ENCODE measurements at regions not wholly inside any gene's neighbourhood (a gene's known extent, or its start where the extent isn't known, plus 50 kb on each side); places are given as distances from the start of the nearest gene placed in this dataset.
A peak's percentile ranks its signal among the peaks of the same experiment; 100 is the strongest.

DNA sequence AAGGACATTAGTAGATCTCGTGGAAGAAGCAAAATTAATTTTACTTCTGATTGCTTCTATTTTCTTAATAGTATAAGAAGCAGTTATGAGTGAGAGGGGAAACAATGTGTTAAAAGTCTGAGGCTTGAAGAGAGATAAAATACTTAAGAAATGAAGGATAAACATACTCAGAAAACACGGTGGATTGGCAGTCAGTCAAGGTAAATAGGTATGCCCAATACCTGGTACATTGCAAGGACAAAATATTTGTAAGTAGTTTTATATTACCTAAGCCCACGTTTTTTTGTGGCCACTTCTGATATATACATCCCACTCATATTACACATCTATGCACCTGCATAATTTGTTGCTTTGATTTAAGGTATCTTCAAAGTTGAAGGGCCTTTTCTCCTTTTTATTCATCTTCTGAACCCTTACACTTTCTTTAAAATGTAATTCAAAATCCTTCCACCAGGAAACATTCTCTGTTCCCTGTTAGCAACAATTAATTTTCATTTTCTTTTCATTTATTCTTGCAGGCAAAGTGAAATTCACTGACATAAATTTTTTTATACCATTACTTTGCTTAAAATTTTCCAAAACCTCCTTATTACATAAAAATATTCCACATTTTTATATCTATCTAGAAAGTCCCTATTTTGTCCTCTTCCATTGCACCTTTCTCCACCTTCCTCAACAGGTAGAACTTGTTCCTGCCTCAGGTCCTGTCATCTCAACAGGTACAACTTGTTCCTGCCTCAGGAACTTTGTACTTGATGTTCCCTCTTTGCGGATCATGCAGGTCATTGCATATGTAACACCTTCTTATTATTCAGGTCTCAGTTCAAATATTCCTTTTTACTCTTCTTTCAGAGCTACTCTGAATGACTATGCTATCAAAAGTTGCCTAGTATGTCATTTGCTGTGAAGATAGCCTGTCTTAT is 755.7 kb upstream of the ALCAM start:
- no peak for DNase-seq (ENCODE audit: low spot score)

DNA sequence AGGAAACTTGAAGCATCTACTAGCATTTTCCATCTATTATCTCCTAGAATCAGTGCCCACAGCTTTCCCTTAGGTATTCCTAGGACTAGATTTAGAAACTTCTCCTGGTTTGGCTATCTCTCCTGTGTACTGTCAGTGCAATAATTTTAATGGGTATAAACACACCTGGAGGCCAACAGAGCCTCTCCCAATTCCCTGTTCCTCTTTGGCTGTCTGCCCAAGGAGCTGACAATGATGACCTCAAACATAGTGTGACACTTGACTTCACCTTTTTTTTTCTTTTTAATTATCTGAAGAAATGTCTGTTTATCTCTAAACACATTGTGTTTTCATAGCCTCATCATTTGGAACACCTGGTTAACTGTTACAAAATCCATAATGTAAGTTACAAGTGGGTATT is 754.5 kb upstream of the ALCAM start:
- DNase-seq (ENCODE audit: low spot score), result no peak

DNA sequence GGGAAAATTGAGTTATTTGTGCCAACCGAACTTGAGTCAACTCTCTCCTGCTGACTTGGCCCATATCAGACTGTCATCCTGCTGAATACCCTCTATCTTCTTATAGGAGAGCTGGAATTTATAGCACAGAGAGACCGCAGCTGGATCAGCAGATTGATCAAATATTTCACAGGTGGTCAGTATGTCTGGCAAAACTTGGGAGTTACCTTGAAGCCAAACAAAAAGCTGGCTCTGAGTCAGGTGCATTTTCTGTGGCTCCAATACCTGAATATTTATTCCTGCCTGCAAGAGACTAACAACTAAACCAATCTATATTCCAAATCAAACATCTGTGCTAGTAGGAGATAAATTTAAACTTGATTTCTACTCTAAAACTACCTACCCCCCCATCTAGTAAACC is 752.1 kb upstream of the ALCAM start:
- DNase-seq (ENCODE audit: low spot score), result no peak

DNA sequence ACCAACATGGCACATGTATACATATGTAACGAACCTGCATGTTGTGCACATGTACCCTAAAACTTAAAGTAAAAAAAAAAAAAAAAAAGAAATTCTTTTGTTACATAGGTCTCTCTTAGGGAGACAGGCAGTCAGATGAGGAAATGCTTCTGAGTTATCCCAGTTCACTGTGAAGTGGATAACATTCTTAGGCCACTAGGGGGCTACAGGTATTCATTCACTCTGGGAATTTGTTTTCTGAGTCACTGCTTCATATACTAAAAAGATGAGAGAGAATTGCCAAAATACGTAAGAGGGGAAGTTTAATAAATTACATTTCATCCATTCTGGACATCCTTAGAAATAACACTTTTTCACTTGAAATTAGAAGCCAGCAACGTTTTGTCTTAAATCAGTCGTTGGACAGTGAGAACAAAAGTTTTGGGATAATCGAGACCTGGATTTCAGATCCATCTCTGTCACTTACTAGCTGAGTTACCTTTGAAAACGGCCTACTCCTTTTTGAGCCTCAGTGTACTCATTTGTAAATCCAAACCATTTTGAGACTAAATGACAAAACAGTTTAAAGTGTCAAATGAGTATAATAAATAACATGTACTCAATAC is 738.4 kb upstream of the ALCAM start:
- DNase-seq (ENCODE audit: low spot score), result peak; percentile 41

DNA sequence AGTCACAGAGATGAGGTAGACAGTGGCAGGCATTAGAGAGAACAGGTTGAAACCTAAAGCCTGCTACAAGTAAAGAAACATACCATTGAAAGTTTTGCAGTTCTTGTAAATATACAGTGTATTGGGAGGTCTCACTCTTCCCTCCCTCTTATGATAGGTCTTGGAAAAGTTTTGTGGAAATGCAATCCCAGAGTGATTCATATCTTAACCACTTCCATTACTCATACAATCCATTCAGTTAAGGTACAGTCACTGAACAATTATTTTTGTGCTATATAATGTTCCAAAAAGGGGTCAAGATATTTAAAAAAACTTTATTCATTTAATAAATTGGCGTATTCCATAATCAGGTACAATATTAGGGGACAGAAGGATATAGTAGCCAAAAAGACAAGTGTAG is 737.7 kb upstream of the ALCAM start:
- DNase-seq (ENCODE audit: low spot score), result no peak

DNA sequence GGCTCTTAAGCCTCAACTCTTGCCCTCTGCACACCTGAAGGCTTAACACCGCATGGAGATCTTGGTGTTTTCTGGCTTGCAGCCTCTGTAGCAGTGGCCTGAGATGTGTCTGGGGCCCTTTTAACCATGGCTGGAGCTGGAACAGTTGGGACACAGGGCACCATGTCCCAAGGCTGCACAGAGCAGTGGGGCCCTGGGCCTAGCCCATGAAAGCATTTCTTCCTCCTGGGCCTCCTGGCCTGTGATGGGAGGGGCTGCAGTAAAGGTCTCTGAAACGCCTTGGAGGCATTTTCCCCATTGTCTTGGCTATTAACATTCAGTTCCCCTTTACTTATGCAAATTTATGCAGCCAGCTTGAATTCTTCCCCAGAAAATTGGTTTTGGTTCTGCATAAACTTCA is 735.5 kb upstream of the ALCAM start:
- no peak for DNase-seq (ENCODE audit: low spot score)

DNA sequence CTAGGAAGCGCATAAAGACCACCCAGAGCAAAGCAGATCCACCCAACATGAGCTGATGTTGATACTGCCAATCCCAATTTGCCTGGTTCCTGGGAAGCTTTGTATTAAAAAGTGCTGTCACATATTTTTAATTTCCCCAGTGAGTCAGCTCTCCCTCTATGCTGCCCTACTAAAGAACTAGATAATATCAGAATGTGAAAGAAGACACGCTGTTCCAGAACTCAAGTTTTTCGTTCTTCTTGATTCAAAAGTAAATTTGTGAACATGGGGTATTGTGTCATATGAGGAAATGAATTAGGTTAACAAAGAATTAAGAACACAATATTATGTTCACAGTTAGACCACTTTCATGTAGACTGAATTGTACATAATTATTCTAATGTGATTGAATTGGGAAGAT is 734.2 kb upstream of the ALCAM start:
- DNase-seq (ENCODE audit: low spot score), result no peak

DNA sequence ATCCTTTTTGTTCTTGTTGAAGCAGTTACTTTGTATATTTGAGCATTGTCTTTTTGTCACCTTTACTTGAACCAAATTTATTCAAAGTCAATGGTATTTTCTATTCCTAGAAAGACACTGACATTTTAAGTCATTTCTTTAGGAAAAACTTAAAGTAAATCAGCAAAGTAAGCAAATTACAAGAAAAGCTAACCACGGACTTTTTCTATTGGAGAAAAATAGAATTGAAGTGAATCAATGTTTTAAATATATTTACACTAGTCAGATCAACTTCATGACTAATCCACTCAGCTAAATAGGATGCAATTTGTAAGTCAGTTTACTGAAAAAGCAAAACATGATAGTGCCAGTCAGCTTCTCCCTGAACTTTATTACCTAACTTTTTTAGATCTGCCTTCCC is 733.8 kb upstream of the ALCAM start:
- no peak for DNase-seq (ENCODE audit: low spot score)

DNA sequence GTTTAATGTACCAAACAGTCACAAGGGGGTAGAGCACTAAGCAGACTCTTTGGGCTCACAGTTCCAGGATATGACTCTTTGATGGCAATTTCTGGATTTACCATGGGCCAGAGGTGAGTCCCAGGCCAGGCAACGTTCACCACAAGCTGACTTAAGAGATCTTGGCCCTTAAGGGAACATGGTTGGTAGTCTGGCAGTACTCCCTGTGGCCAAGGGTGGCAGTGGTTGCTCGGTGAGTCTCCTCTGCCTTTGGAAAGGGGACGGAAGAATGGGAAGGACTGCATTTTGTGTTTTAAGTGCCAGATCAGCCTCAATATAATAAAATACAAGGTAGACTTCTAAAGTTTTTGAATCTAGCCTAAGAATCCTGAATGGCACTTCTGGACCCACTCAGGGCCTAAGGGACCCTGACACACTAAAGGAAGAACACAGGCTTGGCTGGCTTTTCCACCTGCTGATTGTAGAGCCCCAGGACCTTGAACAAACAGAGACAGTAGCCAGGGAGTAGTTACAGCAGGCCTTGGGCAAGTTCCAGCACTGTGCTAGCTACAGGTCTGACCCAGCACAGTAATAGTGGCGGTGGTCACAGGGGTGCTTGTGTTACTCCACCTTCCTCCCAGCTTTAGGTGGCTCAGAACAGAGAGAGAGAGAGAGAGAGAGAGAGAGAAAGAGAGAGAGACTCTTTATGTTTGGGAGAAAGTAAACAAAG is 730.7 kb upstream of the ALCAM start:
- DNase-seq (ENCODE audit: low spot score), result no peak

DNA sequence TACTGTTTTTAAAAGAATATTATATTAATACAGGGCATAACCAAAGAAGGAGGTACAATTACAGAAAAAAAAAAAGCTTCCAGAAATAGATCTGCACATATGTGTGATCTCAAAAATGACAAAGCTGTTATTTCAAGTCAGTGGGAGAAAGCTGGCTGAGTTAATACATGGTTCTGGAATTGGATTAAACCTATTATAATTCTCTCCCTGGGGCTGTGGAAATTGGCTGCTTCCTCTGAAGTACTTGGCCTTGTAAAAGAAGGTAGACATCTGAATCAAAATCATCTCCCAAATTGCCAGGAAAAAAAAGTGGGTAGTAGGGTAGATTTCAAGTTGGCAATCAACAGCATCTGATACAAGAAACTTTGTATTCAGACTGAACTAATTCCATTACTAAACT is 723.9 kb upstream of the ALCAM start:
- DNase-seq (ENCODE audit: low spot score), result no peak

DNA sequence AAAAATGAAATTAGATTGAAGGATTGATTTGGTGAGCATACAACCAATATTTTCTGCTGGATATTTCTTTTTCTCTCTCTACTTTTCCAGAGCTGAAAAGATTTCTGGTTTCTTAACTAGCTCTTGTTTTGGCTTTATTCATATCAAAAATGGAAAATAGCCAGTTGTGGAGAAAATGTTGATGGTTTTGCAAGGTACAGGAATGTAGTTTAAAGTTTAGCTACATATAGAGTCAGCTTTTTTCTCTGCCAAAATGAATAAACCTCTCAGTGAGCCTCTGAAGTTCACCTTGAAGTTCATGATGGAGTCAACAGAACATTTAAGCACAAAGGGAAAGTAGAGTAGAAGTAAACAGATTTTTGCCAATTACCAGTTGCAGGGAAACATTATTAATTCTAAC is 720.5 kb upstream of the ALCAM start:
- DNase-seq (ENCODE audit: low spot score), result no peak

DNA sequence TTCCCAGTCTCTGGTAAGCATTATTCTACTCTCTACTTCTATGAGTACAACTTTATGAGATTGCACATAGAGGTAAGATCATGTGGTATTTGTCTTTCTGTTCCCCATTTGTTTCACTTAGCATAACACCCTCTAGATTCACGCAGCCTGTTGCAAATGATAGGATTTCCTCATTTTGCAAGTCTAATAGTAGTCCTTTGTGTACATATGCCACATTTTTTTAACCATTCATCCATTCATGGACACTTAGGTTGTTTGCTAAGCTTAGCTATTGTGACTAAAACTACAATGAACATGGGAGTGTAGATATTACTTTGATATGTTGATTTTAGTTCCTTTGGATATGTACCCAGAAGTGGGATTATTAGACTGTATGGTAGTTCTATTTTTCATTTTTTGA is 717.9 kb upstream of the ALCAM start:
- no peak for DNase-seq (ENCODE audit: low spot score)

DNA sequence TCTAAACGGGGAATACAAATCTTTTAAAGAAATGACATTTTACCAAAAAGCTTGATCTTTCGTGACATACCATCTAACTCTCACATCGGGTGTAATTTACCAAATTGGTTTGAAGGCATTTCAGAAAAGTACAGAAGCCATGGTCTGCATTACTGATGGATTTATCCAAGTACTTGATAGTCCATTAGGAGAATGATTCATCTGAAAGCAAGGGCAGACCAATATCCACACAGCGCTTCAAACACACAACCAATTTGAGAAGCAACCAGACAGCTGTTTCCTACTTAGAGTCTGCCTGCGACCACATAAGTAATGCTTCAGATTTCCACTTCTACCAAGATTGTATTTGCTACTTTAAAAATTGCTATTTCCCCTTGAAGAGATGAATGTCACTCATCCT is 697.6 kb upstream of the ALCAM start:
- no peak for DNase-seq (ENCODE audit: low spot score)

DNA sequence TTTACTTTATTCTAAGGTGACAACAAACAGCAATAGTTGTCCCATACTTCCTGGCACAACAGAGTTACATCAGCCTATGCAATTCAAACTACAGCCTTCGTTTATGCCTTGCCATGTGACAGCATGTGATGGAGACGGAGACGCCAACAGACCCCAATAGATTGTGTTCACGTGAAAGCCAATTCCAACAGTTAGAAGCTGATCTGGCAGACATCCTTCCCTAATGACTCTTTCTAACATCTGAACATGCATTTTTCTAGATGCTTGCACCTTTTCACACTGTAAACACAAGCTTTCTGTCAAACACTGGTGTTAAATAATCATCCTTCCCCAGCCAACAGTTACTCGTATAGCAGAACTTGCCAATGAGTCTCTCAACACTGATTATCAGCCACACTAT is 694.4 kb upstream of the ALCAM start:
- no peak for DNase-seq (ENCODE audit: low spot score)

DNA sequence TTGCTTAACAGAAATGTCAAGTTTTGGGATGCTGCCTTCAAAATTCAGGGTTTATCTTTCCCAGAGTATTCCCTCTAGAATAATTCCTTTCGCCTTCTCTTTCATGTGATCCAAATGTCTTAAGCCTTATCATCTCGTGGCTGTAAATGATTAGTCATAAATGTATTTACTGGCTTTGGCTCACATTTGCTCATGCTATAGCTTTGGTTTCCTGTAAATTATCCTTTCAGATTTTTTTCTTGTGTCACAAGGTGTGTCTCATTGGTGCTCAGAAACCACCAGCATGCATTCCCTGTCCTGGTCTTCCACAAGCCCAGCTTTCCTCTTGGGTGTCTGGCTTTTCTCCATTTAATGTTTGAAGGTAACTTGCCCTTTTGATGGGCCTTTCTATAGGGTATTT is 692.7 kb upstream of the ALCAM start:
- DNase-seq (ENCODE audit: low spot score), result no peak

DNA sequence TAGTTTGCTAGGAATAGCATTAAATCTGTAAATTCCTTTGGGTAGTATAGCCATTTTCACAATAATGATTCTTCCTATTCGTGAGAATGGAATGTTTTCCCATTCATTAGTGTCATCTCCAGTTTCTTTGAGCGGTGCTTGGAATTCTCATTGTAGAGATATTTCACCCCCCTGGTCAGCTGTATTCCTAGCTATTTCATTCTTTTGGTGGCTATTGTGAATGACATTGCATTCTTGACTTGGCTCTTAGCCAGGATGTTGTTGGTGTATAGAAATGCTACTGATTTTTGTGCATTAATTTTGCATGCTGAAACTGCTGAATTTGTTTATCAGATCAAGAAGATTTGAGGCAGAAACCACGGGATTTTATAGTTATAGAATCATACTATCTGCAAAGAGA is 690.5 kb upstream of the ALCAM start:
- DNase-seq (ENCODE audit: low spot score), result no peak

DNA sequence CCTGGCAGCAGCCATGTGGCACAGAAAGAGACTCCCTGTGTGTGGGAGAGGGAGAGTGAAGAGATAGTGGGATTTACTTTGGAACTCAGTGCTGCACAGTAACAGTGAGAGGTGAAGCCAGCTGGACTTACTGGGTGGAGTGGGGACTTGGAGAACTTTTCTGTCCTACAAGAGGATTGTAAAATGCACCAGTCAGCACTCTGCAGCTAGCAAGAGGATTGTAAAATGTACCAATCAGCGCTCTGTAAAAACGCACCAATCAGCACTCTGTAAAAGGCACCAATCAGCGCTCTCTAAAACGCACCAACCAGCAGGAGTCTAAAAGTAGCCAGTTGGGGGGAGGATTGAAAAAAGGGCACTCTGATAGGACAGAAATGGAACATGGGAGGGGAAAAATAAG is 688.8 kb upstream of the ALCAM start:
- no peak for DNase-seq (ENCODE audit: low spot score)

DNA sequence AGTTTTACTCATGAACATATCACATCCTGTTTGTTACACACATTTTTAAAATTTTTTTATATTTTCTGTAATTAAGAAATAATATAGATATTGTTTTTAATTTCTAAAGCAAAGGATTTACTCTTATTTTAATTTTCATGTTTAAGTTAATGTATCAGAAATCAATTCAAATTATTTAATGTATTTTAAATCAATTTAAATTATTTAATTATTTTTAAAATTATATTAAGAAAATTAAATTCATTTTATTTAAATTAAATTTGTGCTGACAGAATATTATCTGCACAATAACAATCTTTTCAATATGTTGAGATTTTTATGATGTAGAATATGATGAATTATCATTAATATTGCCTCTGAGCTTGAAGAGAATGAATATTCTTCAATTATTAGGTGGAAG is 681.2 kb upstream of the ALCAM start:
- no peak for DNase-seq (ENCODE audit: low spot score)

DNA sequence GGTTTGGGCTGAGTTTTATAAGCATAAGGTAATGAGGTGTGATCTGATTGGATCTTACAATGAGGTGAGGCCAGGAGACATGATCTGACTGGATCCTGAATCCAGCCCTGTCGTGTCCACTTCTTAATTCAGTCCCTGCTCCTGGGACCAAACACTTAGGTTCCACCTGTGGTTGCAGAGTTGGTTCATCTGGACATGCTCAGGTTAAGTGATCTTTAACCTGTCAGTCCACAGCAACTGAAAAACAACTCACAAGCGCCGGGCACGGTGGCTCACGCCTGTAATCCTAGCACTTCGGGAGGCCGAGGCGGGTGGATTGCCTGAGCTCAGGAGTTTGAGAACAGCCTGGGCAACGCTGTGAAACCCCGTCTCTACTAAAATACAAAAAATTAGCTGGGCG is 679.3 kb upstream of the ALCAM start:
- DNase-seq (ENCODE audit: low spot score), result no peak

DNA sequence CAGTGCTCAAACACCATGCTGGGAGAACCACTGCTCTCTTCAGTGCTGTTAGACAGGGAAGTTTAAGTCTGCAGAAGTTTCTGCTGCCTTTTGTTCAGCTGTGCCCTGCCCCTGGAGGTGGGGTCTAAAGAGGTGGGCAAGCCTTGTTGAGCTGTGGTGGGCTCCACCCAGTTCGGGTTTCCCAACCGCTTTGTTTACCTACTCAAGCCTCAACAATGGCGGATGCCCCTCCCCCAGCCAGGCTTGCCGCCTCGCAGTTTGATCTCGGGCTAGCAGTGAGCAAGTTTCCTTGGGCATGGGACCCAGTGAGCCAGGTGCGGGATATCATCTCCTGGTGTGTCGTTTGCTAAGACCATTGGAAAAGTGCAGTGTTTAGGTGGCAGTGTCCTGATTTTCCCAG is 670.2 kb upstream of the ALCAM start:
- DNase-seq (ENCODE audit: low spot score), result no peak

DNA sequence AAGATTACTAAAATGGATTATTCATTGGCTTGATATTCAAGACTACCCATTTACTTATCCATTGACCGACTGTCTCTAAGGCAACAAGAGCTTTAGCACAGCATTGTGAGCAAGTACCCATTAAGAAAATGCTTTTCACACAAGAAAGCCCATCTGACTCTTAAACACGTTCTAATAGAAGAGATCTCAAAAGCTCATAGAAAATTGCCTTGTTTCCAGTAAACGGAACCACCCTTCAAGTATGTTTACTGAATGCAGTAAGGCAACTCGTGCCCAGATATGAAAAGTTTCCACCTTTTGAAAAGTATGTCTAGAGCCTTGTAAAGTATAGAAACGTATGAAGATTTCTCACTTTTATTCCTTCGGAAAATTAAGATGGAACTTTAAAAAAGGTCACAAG is 655.3 kb upstream of the ALCAM start:
- DNase-seq (ENCODE audit: low spot score), result no peak

DNA sequence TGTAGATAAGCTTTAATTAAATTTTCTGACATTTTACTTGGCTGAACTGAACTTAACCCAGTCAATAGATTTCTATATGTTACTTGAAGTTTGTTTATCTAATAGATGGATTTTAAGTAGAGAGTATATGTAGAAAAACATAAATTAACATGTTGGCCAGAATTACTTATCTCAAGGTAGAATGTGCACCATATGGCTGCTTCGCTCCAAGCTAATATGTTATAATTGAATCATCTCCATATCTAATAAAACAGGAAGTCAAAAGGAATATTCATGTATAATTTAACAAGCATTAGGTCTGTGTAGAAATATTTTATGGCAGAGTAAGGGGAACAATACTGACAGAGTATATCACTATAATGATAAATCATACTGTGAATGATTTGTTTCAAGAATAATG is 650.7 kb upstream of the ALCAM start:
- DNase-seq (ENCODE audit: low spot score), result peak; percentile 35

DNA sequence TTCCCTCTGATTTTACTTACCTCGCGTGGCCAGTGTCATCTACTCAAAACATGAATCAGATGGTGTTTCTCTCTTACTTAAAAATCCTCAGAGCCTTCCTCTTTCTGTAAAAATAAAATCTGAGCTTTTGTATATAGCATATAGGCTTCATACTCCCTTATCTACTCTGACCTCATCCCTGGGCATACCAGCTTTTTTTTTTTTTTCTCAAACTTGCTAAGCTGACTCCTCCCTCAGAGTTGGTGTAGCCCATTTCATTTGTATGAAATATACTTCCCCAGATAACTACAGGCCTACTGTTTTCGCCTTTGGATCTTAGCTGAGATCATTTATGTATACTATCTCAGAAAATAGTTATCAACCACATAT is 648.9 kb upstream of the ALCAM start:
- DNase-seq (ENCODE audit: low spot score), result no peak
